GM23248 (cell line): ENCODE measurements at regions not wholly inside any gene's neighbourhood (a gene's known extent, or its start where the extent isn't known, plus 50 kb on each side); places are given as distances from the start of the nearest gene placed in this dataset.

Experiments used
- DNase-seq: peaks from one replicate; pipeline ENCODE4 v3.0.0-alpha.2; 2015
- H2AFZ ChIP-seq: fragments of 200-600 bp; sonication (generic); 2 replicates; pipeline ENCODE4 v1.6.1; 2016; ENCODE audit warnings: antibody characterized with exemption
- H3F3A ChIP-seq: fragments of 200-600 bp; sonication (generic); 2 replicates; pipeline ENCODE4 v1.6.1; 2016; ENCODE audit warnings: mild to moderate bottlenecking, antibody characterized with exemption, mixed run types; ENCODE audit not compliant: insufficient read depth
- H3K27ac ChIP-seq: fragments of 200-600 bp; sonication (generic); 2 replicates; pipeline ENCODE4 v1.5.1; 2016; ENCODE audit warnings: mild to moderate bottlenecking
- H3K27me3 ChIP-seq: fragments of 200-600 bp; sonication (generic); replicated peaks from 2 replicates; pipeline ENCODE4 v1.6.1; 2016; ENCODE audit warnings: mild to moderate bottlenecking; ENCODE audit not compliant: insufficient read depth
- H3K36me3 ChIP-seq: fragments of 200-600 bp; sonication (generic); 2 replicates; pipeline ENCODE4 v1.6.1; 2016; ENCODE audit warnings: low read depth, mild to moderate bottlenecking
- H3K4me1 ChIP-seq: fragments of 200-600 bp; sonication (generic); 2 replicates; pipeline ENCODE4 v1.6.1; 2016; ENCODE audit warnings: mild to moderate bottlenecking; ENCODE audit not compliant: insufficient read depth
- H3K4me2 ChIP-seq: fragments of 200-600 bp; sonication (generic); one replicate; pipeline ENCODE4 v1.6.1; 2016; ENCODE audit warnings: mild to moderate bottlenecking; ENCODE audit not compliant: unreplicated experiment
- H3K4me3 ChIP-seq: fragments of 200-600 bp; sonication (generic); 2 replicates; pipeline ENCODE4 v1.5.1; 2016; ENCODE audit warnings: mild to moderate bottlenecking
- H3K79me2 ChIP-seq: fragments of 200-600 bp; sonication (generic); 2 replicates; pipeline ENCODE4 v1.6.1; 2016; ENCODE audit warnings: mild to moderate bottlenecking; ENCODE audit not compliant: insufficient read depth
- H3K9ac ChIP-seq: fragments of 200-600 bp; sonication (generic); 2 replicates; pipeline ENCODE4 v1.6.1; 2016; ENCODE audit warnings: mild to moderate bottlenecking
- H3K9me2 ChIP-seq: fragments of 200-600 bp; sonication (generic); 2 replicates; pipeline ENCODE4 v1.6.1; 2016; ENCODE audit warnings: mixed run types, mild to moderate bottlenecking, moderate library complexity; ENCODE audit not compliant: insufficient read depth
- H3K9me3 ChIP-seq: fragments of 200-600 bp; sonication (generic); one replicate; pipeline ENCODE4 v1.6.1; 2017; ENCODE audit warnings: low read depth
- H4K20me1 ChIP-seq: fragments of 200-600 bp; sonication (generic); 2 replicates; pipeline ENCODE4 v1.6.0; 2016; ENCODE audit not compliant: insufficient read depth
- EZH2 ChIP-seq: fragments of 200-600 bp; sonication (generic); IDR thresholded peaks from 2 replicates; pipeline ENCODE4 v1.6.1; 2018; ENCODE audit warnings: antibody characterized with exemption, mild to moderate bottlenecking; ENCODE audit not compliant: insufficient read depth, poor library complexity, severe bottlenecking
- EZH2phosphoT487 ChIP-seq: fragments of 200-600 bp; sonication (generic); IDR thresholded peaks from 2 replicates; pipeline ENCODE4 v1.6.1; 2018; ENCODE audit warnings: antibody characterized with exemption, moderate library complexity, mild to moderate bottlenecking, low read depth; ENCODE audit not compliant: insufficient read depth
- WGBS, 2 experiments: methylation state at CpG; one replicate each; pipeline ENCODE4 v1.1.6; 2015 to 2017; ENCODE audit warnings: low lambda C conversion rate in 2 of 2, low coverage in 1 of 2; ENCODE audit errors: missing lambda C conversion rate in 2 of 2; 5-methylcytosine and 5-hydroxymethylcytosine counted together
- in situ Hi-C: fragments of 300-500 bp; cut with MboI; formaldehyde crosslinking; loops from 2 replicates; pipeline ENCODE4 v1.15.0; 2020

GRCh38 chr2:41344529-41344928, 703.3 kb upstream of the PKDCC start:
- Histone ChIP-seq H4K20me1 (no peaks in the 10 kb centered on the region), H2AFZ (no peak overlapping the region), H3K9me3 (no peaks in the 10 kb centered on the region), H3K36me3 (no peaks in the 10 kb centered on the region), H3F3A (no peaks in the 10 kb centered on the region), H3K4me2 (no peak overlapping the region), H3K27ac (no peak overlapping the region), H3K9me2 (no peaks in the 10 kb centered on the region), H3K9ac (no peak overlapping the region), H3K79me2 (no peaks in the 10 kb centered on the region), H3K4me3 (no peak overlapping the region), H3K4me1 (no peaks in the 10 kb centered on the region), H3K27me3 (no peaks in the 10 kb centered on the region)
- in situ Hi-C loops, result no loop called here
- TF ChIP-seq EZH2, result no peak
- DNase-seq, result no peak

- 23 to 34% methylated on average over 3 of the region's 3 CpGs for WGBS, 2 experiments
- no peaks in the 10 kb centered on the region; the same call in 1 of the 2 replicates for H3K9me2 ChIP-seq
- no peaks in the 10 kb centered on the region for H3F3A ChIP-seq
- H3K36me3 ChIP-seq, result no peaks in the 10 kb centered on the region
- DNase-seq, result no peak
- no peak for TF ChIP-seq EZH2
- no peak for TF ChIP-seq EZH2phosphoT487
- H2AFZ ChIP-seq, result no peak overlapping the region
- no peak overlapping the region for H3K9ac ChIP-seq
- no peaks in the 10 kb centered on the region for H3K79me2 ChIP-seq
- no peaks in the 10 kb centered on the region for H3K27me3 ChIP-seq
- no peaks in the 10 kb centered on the region for H3K9me3 ChIP-seq
- no peaks in the 10 kb centered on the region for H4K20me1 ChIP-seq
- H3K4me1 ChIP-seq, result no peaks in the 10 kb centered on the region
- in situ Hi-C loops, result loop anchor here (25.0 kb wide), 1 partner anchor 1441 kb away; no protein-coding TSS in a partner anchor
- H3K27ac ChIP-seq, result no peak overlapping the region
- H3K4me2 ChIP-seq, result no peak overlapping the region
- no peak overlapping the region for H3K4me3 ChIP-seq
These were observed 694.8 kb upstream of the PKDCC start for GRCh38 chr2:41353060-41353459.

- Histone ChIP-seq H3K4me3 (no peak overlapping the region), H3K36me3 (no peaks in the 10 kb centered on the region), H3F3A (no peaks in the 10 kb centered on the region), H2AFZ (no peak overlapping the region), H3K27ac (no peak overlapping the region), H3K9me3 (no peaks in the 10 kb centered on the region), H3K79me2 (no peaks in the 10 kb centered on the region), H3K27me3 (no peaks in the 10 kb centered on the region), H3K9me2 (no peaks in the 10 kb centered on the region; the same call in 1 of the 2 replicates), H3K4me2 (no peak overlapping the region), H4K20me1 (no peaks in the 10 kb centered on the region), H3K9ac (no peak overlapping the region), H3K4me1 (no peaks in the 10 kb centered on the region)
- TF ChIP-seq EZH2phosphoT487 (no peak), EZH2 (no peak)
- in situ Hi-C loops, result loop anchor here (25.0 kb wide), 1 partner anchor 1443 kb away; no protein-coding TSS in a partner anchor
- 22 to 31% methylated on average over 2 of the region's 2 CpGs for WGBS, 2 experiments
- no peak for DNase-seq
These were observed 692.0 kb upstream of the PKDCC start for GRCh38 chr2:41355794-41356193.

- Histone ChIP-seq H3K4me3 (no peak overlapping the region), H3K27me3 (no peaks in the 10 kb centered on the region), H3K9me3 (no peaks in the 10 kb centered on the region), H3K9ac (no peak overlapping the region), H2AFZ (no peak overlapping the region), H3K79me2 (no peaks in the 10 kb centered on the region), H3K27ac (no peak overlapping the region), H3F3A (no peaks in the 10 kb centered on the region), H3K4me1 (no peaks in the 10 kb centered on the region), H3K9me2 (no peaks in the 10 kb centered on the region), H3K36me3 (no peaks in the 10 kb centered on the region), H4K20me1 (no peaks in the 10 kb centered on the region), H3K4me2 (no peak overlapping the region)
- no peak for TF ChIP-seq EZH2
- in situ Hi-C loops, result loop anchor here (25.0 kb wide), 1 partner anchor 1453 kb away; no protein-coding TSS in a partner anchor
- WGBS, 2 experiments, result 39 to 42% methylated on average over 2 of the region's 2 CpGs
- DNase-seq, result no peak
These were observed 683.0 kb upstream of the PKDCC start for GRCh38 chr2:41364842-41365241.

- no peaks in the 10 kb centered on the region for H3K79me2 ChIP-seq
- no peaks in the 10 kb centered on the region for H4K20me1 ChIP-seq
- no peaks in the 10 kb centered on the region for H3K9me3 ChIP-seq
- H3K27me3 ChIP-seq, result no peaks in the 10 kb centered on the region
- no peak overlapping the region for H3K4me2 ChIP-seq
- TF ChIP-seq EZH2, result no peak
- no peak for TF ChIP-seq EZH2phosphoT487
- no peak overlapping the region for H3K27ac ChIP-seq
- no peak overlapping the region for H3K9ac ChIP-seq
- no peaks in the 10 kb centered on the region for H3K9me2 ChIP-seq
- H2AFZ ChIP-seq, result no peak overlapping the region
- no peak for DNase-seq
- H3F3A ChIP-seq, result no peaks in the 10 kb centered on the region
- in situ Hi-C loops, result no loop called here
- H3K36me3 ChIP-seq, result no peaks in the 10 kb centered on the region
- no peaks in the 10 kb centered on the region for H3K4me1 ChIP-seq
- no peak overlapping the region for H3K4me3 ChIP-seq
These were observed 671.9 kb upstream of the PKDCC start for GRCh38 chr2:41375901-41376300.
